DMS53 (cell line): ENCODE measurements at regions not wholly inside any gene's neighbourhood (a gene's known extent, or its start where the extent isn't known, plus 50 kb on each side); places are given as distances from the start of the nearest gene placed in this dataset.

ENCODE experiments used
- DNase-seq: peaks from one replicate; lab custom pipeline; 2025; lab: John Stamatoyannopoulos, UW

- DNase-seq: peak; percentile 79
These were observed 222.8 kb downstream of the SOX11 start for GRCh38 chr2:5914811-5915611.

GRCh38 chr2:5915881-5916310, 223.7 kb downstream of the SOX11 start:
- DNase-seq: peak; percentile 80

GRCh38 chr2:5921081-5921642, 229.0 kb downstream of the SOX11 start:
- DNase-seq: no peak

GRCh38 chr2:5923957-5924945, 232.1 kb downstream of the SOX11 start:
- no peak for DNase-seq

- no peak for DNase-seq
These were observed 233.4 kb downstream of the SOX11 start for GRCh38 chr2:5925604-5926003.

- no peak for DNase-seq
These were observed 234.8 kb downstream of the SOX11 start for GRCh38 chr2:5926871-5927512.

- peak; percentile 68 for DNase-seq
These were observed 240.6 kb downstream of the SOX11 start for GRCh38 chr2:5932556-5933469.

- no peak for DNase-seq
These were observed 241.5 kb downstream of the SOX11 start for GRCh38 chr2:5933669-5934068.

- no peak for DNase-seq
These were observed 245.1 kb downstream of the SOX11 start for GRCh38 chr2:5937321-5937720.

GRCh38 chr2:5937851-5938565, 245.8 kb downstream of the SOX11 start:
- DNase-seq: peak; percentile 42

- peak; percentile 67 for DNase-seq
These were observed 246.3 kb downstream of the SOX11 start for GRCh38 chr2:5938566-5938896.

- no peak for DNase-seq
These were observed 247.4 kb downstream of the SOX11 start for GRCh38 chr2:5939553-5939952.

GRCh38 chr2:5940596-5941535, 248.7 kb downstream of the SOX11 start:
- no peak for DNase-seq

- no peak for DNase-seq
These were observed 250.0 kb downstream of the SOX11 start for GRCh38 chr2:5942204-5942603.

GRCh38 chr2:5945742-5946141, 253.6 kb downstream of the SOX11 start:
- DNase-seq: no peak

GRCh38 chr2:5946225-5947115, 254.3 kb downstream of the SOX11 start:
- DNase-seq: peak; percentile 66

- DNase-seq: no peak
These were observed 258.6 kb downstream of the SOX11 start for GRCh38 chr2:5950736-5951135.

GRCh38 chr2:5951471-5951870, 259.3 kb downstream of the SOX11 start:
- DNase-seq: no peak
